ENCODE measurements at regions not wholly inside any gene's neighbourhood (a gene's known extent, or its start where the extent isn't known, plus 50 kb on each side); places are given as distances from the start of the nearest gene placed in this dataset.

DNA sequence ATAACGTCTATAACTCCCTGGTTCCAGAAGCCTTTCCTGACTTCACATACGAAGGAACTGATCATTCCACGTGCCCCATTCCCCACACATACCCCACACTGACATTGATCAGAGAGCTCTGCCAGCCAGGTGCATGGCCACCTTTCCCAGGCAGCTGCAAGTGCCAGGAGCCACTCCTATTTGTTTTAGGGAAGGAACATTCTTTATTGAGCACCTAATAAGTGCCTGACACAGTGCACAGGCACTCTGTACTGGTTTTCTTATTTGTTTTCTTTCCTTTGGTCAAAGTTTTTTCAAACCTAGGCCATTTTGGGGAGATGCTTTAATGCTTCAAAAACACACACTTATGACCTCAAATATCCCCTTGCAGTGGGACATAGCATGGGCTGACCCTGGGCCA lies 50.0 kb downstream of the PITPNM2 start:
- no peaks in the 10 kb centered on the region for H3K79me2 ChIP-seq (ENCODE audit: control insufficient read depth, insufficient read depth, low read length)
- FAIRE-seq (no peak), DNase-seq (ENCODE audit: low read depth, low spot score) (no peak)
- dilution Hi-C loops (cut with MboI; ENCODE audit: extremely low pct_ligation_motif_present, low sequenced_read_pairs): no loop called here
- no peak overlapping the region for H3K27ac ChIP-seq (ENCODE audit: insufficient read depth, low read depth, low read length)
- intact Hi-C loops (cut with micrococcal nuclease): no loop called here
- CTCF ChIA-PET: interaction anchor here (1.7 kb wide), 1 partner anchor 14 kb away, joined by 3 read pairs; no protein-coding TSS in a partner anchor
- no peaks in the 10 kb centered on the region for H3K36me3 ChIP-seq (ENCODE audit: control insufficient read depth in 2 of 2, extremely low read depth in 1 of 2, insufficient read depth in 2 of 2, low read length in 2 of 2)
- no peak overlapping the region for H2AFZ ChIP-seq (ENCODE audit: low read depth, low read length)
- BruUV-seq (replicated peaks): no TSS peak
- no peaks in the 10 kb centered on the region for H4K20me1 ChIP-seq (replicated peaks; ENCODE audit: control insufficient read depth, extremely low read depth, insufficient read depth, low read length)
- H3K4me3 ChIP-seq (replicated peaks in 1 of 3; ENCODE audit: insufficient read depth in 1 of 3, low read depth in 1 of 3, low read length in 3 of 3): no peak overlapping the region
- no peaks in the 10 kb centered on the region for H3K9me3 ChIP-seq (replicated peaks; ENCODE audit: control insufficient read depth, insufficient read depth, low read length)
- H3K4me2 ChIP-seq (ENCODE audit: insufficient read depth, low read length): no peak overlapping the region
- TF ChIP-seq POLR2A (IDR thresholded peaks at IDR 0.05; ENCODE audit: low read depth, low read length): no peak
- TF ChIP-seq, protein P1, sequence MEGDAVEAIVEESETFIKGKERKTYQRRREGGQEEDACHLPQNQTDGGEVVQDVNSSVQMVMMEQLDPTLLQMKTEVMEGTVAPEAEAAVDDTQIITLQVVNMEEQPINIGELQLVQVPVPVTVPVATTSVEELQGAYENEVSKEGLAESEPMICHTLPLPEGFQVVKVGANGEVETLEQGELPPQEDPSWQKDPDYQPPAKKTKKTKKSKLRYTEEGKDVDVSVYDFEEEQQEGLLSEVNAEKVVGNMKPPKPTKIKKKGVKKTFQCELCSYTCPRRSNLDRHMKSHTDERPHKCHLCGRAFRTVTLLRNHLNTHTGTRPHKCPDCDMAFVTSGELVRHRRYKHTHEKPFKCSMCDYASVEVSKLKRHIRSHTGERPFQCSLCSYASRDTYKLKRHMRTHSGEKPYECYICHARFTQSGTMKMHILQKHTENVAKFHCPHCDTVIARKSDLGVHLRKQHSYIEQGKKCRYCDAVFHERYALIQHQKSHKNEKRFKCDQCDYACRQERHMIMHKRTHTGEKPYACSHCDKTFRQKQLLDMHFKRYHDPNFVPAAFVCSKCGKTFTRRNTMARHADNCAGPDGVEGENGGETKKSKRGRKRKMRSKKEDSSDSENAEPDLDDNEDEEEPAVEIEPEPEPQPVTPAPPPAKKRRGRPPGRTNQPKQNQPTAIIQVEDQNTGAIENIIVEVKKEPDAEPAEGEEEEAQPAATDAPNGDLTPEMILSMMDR (IDR thresholded peaks at IDR 0.05; ENCODE audit: extremely low read depth in 1 of 2, insufficient read depth in 1 of 2, low read depth in 1 of 2, low read length in 2 of 2): no peak
- no peak for TF ChIP-seq GATA2 (IDR thresholded peaks at IDR 0.05; ENCODE audit: insufficient read depth, insufficient read length, low read depth, low read length)
- TF ChIP-seq, protein P2, sequence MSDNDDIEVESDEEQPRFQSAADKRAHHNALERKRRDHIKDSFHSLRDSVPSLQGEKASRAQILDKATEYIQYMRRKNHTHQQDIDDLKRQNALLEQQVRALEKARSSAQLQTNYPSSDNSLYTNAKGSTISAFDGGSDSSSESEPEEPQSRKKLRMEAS (IDR thresholded peaks at IDR 0.05; ENCODE audit: insufficient read depth, insufficient read length): no peak
- no peak for TF ChIP-seq EZH2 (IDR thresholded peaks at IDR 0.05; ENCODE audit: borderline replicate concordance, low read depth, low read length, severe bottlenecking)
- no peak for TF ChIP-seq JUN (IDR thresholded peaks at IDR 0.05; ENCODE audit: borderline replicate concordance, insufficient read depth, insufficient read length, low read depth)
- no peak for TF ChIP-seq FOS (IDR thresholded peaks at IDR 0.05; ENCODE audit: borderline replicate concordance, insufficient read depth, low read length)
- no peak for TF ChIP-seq MYC (IDR thresholded peaks at IDR 0.05; ENCODE audit: low read depth, low read length)
- H3K27me3 ChIP-seq (ENCODE audit: control insufficient read depth in 2 of 2, insufficient read depth in 2 of 2, low read length in 2 of 2): no peaks in the 10 kb centered on the region
- H3K9me1 ChIP-seq (replicated peaks; ENCODE audit: control insufficient read depth, extremely low read depth, insufficient read depth, low read length): no peaks in the 10 kb centered on the region
- H3K4me1 ChIP-seq (ENCODE audit: control insufficient read depth, extremely low read depth, insufficient read depth, low read length): peaks cover 12% of the 10 kb centered on the region
- H3K9ac ChIP-seq (replicated peaks; ENCODE audit: extremely low read depth, insufficient read depth, low read length): no peak overlapping the region
- POLR2A ChIA-PET: no interaction called here

All from endothelial cell of umbilical vein (primary cell).